H1 (cell line): ENCODE measurements at regions not wholly inside any gene's neighbourhood (a gene's known extent, or its start where the extent isn't known, plus 50 kb on each side); places are given as distances from the start of the nearest gene placed in this dataset.

Experiments used
- CTCF ChIA-PET: fragments of 300-600 bp; sonication (Branson Sonifier 250); formaldehyde crosslinking; loops from one replicate; lab custom pipeline; 2021; ENCODE audit not compliant: partially characterized antibody; lab: Charles Lee
- POLR2A ChIA-PET: fragments of 300-600 bp; sonication (Branson Sonifier 250); formaldehyde crosslinking; loops from one replicate; lab custom pipeline; 2021; ENCODE audit warnings: inconsistent platforms; ENCODE audit not compliant: partially characterized antibody; lab: Charles Lee
- DNase-seq, 2 experiments: peaks; one replicate each; pipeline versions ENCODE4 v3.0.0 to v3.0.0-alpha.2; 2010 to 2022; ENCODE audit warnings: low spot score in 2 of 2, low read depth in 1 of 2, mixed read lengths in 1 of 2
- FAIRE-seq: peaks from 2 replicates; lab custom pipeline; 2011; peaks lifted over from hg19 to GRCh38; lab: Jason Lieb, UNC
- H2AFZ ChIP-seq: 2 replicates; pipeline ENCODE4 v1.8.1; 2012; ENCODE audit warnings: low read length, inconsistent platforms
- H2AK5ac ChIP-seq: 2 replicates; pipeline ENCODE4 v1.6.1; 2013; ENCODE audit warnings: low read depth, low read length
- H2BK120ac ChIP-seq: replicated peaks from 2 replicates; pipeline ENCODE3; 2013; ENCODE audit warnings: low read depth, low read length, inconsistent platforms
- H2BK12ac ChIP-seq: 2 replicates; pipeline ENCODE4 v1.6.1; 2013; ENCODE audit warnings: low read depth, low read length
- H2BK15ac ChIP-seq: 2 replicates; pipeline ENCODE4 v1.6.1; 2013; ENCODE audit warnings: low read length
- H2BK20ac ChIP-seq: 2 replicates; pipeline ENCODE4 v1.6.1; 2013; ENCODE audit warnings: low read length
- H2BK5ac ChIP-seq: 2 replicates; pipeline ENCODE4 v1.6.1; 2013; ENCODE audit warnings: low read depth, low read length
- H3K14ac ChIP-seq: 2 replicates; pipeline ENCODE4 v1.6.1; 2013; ENCODE audit warnings: inconsistent platforms; ENCODE audit not compliant: insufficient read length
- H3K18ac ChIP-seq: 2 replicates; pipeline ENCODE4 v1.6.1; 2013; ENCODE audit warnings: low read length; ENCODE audit errors: extremely low read depth
- H3K23ac ChIP-seq: 2 replicates; pipeline ENCODE4 v1.6.1; 2013; ENCODE audit warnings: inconsistent platforms; ENCODE audit not compliant: insufficient read length
- H3K23me2 ChIP-seq: 2 replicates; pipeline ENCODE4 v1.6.1; 2013; ENCODE audit warnings: low read depth, low read length
- H3K27ac ChIP-seq: 2 replicates; pipeline ENCODE4 v1.6.1; 2011; ENCODE audit warnings: low read depth, low read length, inconsistent platforms
- H3K27me3 ChIP-seq, 4 experiments: replicated peaks in 1 of 4; 1 replicate in 1 of 4; 2 replicates in 3 of 4; pipeline versions ENCODE4 v1.6.1 to v1.8.1; 2011 to 2013; ENCODE audit warnings: low read length in 3 of 4, mild to moderate bottlenecking in 3 of 4, inconsistent platforms in 2 of 4, mixed read lengths in 2 of 4, moderate library complexity in 1 of 4; ENCODE audit not compliant: control insufficient read depth in 3 of 4, insufficient read depth in 3 of 4; ENCODE audit errors: extremely low read depth in 1 of 4
- H3K36me3 ChIP-seq, 4 experiments: 2 replicates each; pipeline versions ENCODE4 v1.6.1 to v1.8.1; 2011 to 2013; ENCODE audit warnings: mild to moderate bottlenecking in 4 of 4, low read length in 3 of 4, moderate library complexity in 2 of 4, control low read depth in 1 of 4, inconsistent platforms in 1 of 4; ENCODE audit not compliant: insufficient read depth in 4 of 4, control insufficient read depth in 2 of 4
- H3K4ac ChIP-seq: replicated peaks from 2 replicates; pipeline ENCODE3; 2013; ENCODE audit warnings: low read length, low read depth, mixed read lengths, inconsistent platforms; ENCODE audit not compliant: insufficient read length
- H3K4me1 ChIP-seq, 4 experiments: replicated peaks in 1 of 4; 1 replicate in 1 of 4; 2 replicates in 3 of 4; pipeline versions ENCODE4 v1.6.1 to v1.8.1; 2011 to 2013; ENCODE audit warnings: low read length in 3 of 4, inconsistent platforms in 2 of 4, mixed read lengths in 1 of 4; ENCODE audit not compliant: insufficient read depth in 4 of 4, control insufficient read depth in 3 of 4
- H3K4me2 ChIP-seq, 2 experiments: 2 replicates each; pipeline versions ENCODE4 v1.6.1 to v1.8.1; 2011 to 2013; ENCODE audit warnings: low read depth in 2 of 2, low read length in 2 of 2, control low read depth in 1 of 2, inconsistent platforms in 1 of 2, mild to moderate bottlenecking in 1 of 2; ENCODE audit not compliant: insufficient read depth in 1 of 2
- H3K4me3 ChIP-seq, 4 experiments: fragments of 200-600, 300-600 bp in 1 of 4; sonication (generic), shearing (Covaris generic), sonication (Bioruptor Twin) in 1 of 4; 2 replicates each; pipeline versions ENCODE4 v1.5.1 to v1.8.1; 2011 to 2016; ENCODE audit warnings: low read length in 4 of 4, low read depth in 3 of 4, control low read depth in 2 of 4, inconsistent platforms in 2 of 4, mild to moderate bottlenecking in 2 of 4, mixed read lengths in 1 of 4, moderate library complexity in 1 of 4; ENCODE audit not compliant: insufficient read depth in 2 of 4; ENCODE audit errors: extremely low read depth in 1 of 4
- H3K56ac ChIP-seq: replicated peaks from 2 replicates; pipeline ENCODE3; 2013; ENCODE audit warnings: low read depth, mild to moderate bottlenecking, mixed read lengths, low read length, inconsistent platforms; ENCODE audit not compliant: insufficient read length
- H3K79me1 ChIP-seq: 2 replicates; pipeline ENCODE4 v1.6.1; 2013; ENCODE audit warnings: low read depth, low read length, control low read depth
- H3K79me2 ChIP-seq, 2 experiments: 2 replicates each; pipeline versions ENCODE4 v1.6.1 to v1.8.1; 2012 to 2013; ENCODE audit warnings: low read length in 2 of 2, mild to moderate bottlenecking in 2 of 2, inconsistent platforms in 1 of 2; ENCODE audit not compliant: insufficient read depth in 2 of 2, control insufficient read depth in 1 of 2
- H3K9ac ChIP-seq, 4 experiments: replicated peaks in 1 of 4; 1 replicate in 1 of 4; 2 replicates in 3 of 4; pipeline versions ENCODE4 v1.6.1 to v1.8.1; 2011 to 2013; ENCODE audit warnings: low read depth in 3 of 4, low read length in 3 of 4, control low read depth in 2 of 4, mild to moderate bottlenecking in 2 of 4, moderate library complexity in 2 of 4, inconsistent platforms in 1 of 4; ENCODE audit errors: extremely low read depth in 1 of 4
- H3K9me3 ChIP-seq, 2 experiments: 2 replicates each; pipeline versions ENCODE4 v1.6.1 to v1.8.1; 2012 to 2013; ENCODE audit warnings: mild to moderate bottlenecking in 2 of 2, moderate library complexity in 2 of 2, control low read depth in 1 of 2, inconsistent platforms in 1 of 2, low read depth in 1 of 2, low read length in 1 of 2, mixed read lengths in 1 of 2; ENCODE audit not compliant: insufficient read depth in 2 of 2
- H4K20me1 ChIP-seq, 2 experiments: replicated peaks in 1 of 2; 2 replicates each; pipeline versions ENCODE3 to v1.8.1; 2011 to 2013; ENCODE audit warnings: inconsistent platforms in 2 of 2, low read length in 2 of 2, mild to moderate bottlenecking in 1 of 2; ENCODE audit not compliant: insufficient read depth in 2 of 2, control insufficient read depth in 1 of 2
- H4K5ac ChIP-seq: 2 replicates; pipeline ENCODE4 v1.6.1; 2013; ENCODE audit warnings: low read length, low read depth, mixed read lengths, inconsistent platforms; ENCODE audit not compliant: insufficient read length
- H4K8ac ChIP-seq: 2 replicates; pipeline ENCODE4 v1.8.0; 2013; ENCODE audit warnings: mild to moderate bottlenecking, moderate library complexity, low read length, inconsistent platforms; ENCODE audit not compliant: insufficient read depth; ENCODE audit errors: extremely low read depth
- H4K91ac ChIP-seq: replicated peaks from 2 replicates; pipeline ENCODE3; 2013; ENCODE audit warnings: low read length, mixed read lengths, inconsistent platforms; ENCODE audit not compliant: insufficient read length
- BACH1 ChIP-seq: IDR thresholded peaks from 2 replicates; pipeline ENCODE4 v1.6.1; 2012; ENCODE audit warnings: low read length, improper control_type of control experiment
- CBX5 ChIP-seq: fragments of 300-800, 300-1000 bp; sonication (generic); IDR thresholded peaks from 2 replicates; pipeline ENCODE4 v1.7.1; 2016; ENCODE audit warnings: antibody characterized with exemption, low read length, low read depth
- GABPA ChIP-seq: IDR thresholded peaks from 2 replicates; pipeline ENCODE4 v1.6.1; 2011; ENCODE audit warnings: mild to moderate bottlenecking, low read length, moderate library complexity, borderline replicate concordance; ENCODE audit not compliant: insufficient read depth
- JUN ChIP-seq: IDR thresholded peaks from 2 replicates; pipeline ENCODE4 v1.6.1; 2011; ENCODE audit warnings: low read depth, mild to moderate bottlenecking, improper control_type of control experiment, low read length
- KDM1A ChIP-seq: fragments of 200-600, 300-600 bp; sonication (generic); IDR thresholded peaks from 2 replicates; pipeline ENCODE4 v1.7.1; 2016; ENCODE audit warnings: mild to moderate bottlenecking, low read length, borderline replicate concordance
- POLR2AphosphoS5 ChIP-seq: IDR thresholded peaks from 2 replicates; pipeline ENCODE4 v1.6.1; 2011; ENCODE audit warnings: low read depth, low read length
- WGBS, 2 experiments: shearing (Covaris generic) in 1 of 2; methylation state at CpG; one replicate each; pipeline versions ENCODE4 v1.1.6 to v1.1.7; 2013 to 2015; ENCODE audit warnings: low lambda C conversion rate in 2 of 2, mixed read lengths in 2 of 2, inconsistent platforms in 1 of 2, low coverage in 1 of 2, missing lambda C conversion rate in 1 of 2; ENCODE audit not compliant: insufficient replicate concordance in 2 of 2, insufficient coverage in 1 of 2, insufficient read length in 1 of 2; ENCODE audit errors: extremely low coverage in 1 of 2, missing lambda C conversion rate in 1 of 2; 5-methylcytosine and 5-hydroxymethylcytosine counted together

DNA sequence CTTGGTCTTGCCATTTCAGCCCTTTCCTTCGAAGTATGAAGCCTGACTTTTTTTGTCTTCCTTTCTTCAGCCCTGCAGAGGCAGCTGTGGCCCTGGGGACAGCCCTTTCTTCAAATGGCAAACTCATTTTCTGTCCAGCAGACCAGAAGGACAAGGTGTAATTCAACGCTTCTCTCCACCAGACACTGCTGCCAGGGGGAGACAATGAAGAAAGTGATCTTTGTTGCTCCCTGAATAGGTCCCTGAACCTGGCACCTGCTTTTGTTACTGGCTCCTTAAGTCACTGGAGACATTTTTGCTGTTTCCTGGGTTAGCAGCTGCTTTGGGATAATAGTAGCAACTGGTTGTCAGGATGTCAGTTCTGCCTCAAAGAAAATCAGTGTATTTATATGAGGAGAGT lies 50.8 kb upstream of the MACF1 start:
- H3K23me2 ChIP-seq, result peaks cover 1% of the 10 kb centered on the region; the same call in 1 of the 2 replicates
- no peak for TF ChIP-seq JUN
- TF ChIP-seq KDM1A, result no peak
- no peak for TF ChIP-seq CBX5
- no peak for TF ChIP-seq GABPA
- no peak for TF ChIP-seq POLR2AphosphoS5
- TF ChIP-seq BACH1, result no peak
- H3K27me3 ChIP-seq, result no peaks in the 10 kb centered on the region
- no peak overlapping the region for H2BK120ac ChIP-seq
- H3K4me3 ChIP-seq, result no peak overlapping the region
- H3K36me3 ChIP-seq, result no peaks in the 10 kb centered on the region
- WGBS, 2 experiments, result 74% methylated on average over 2 of the region's 2 CpGs; no CpG with 5 or more reads in 1 of the 2 experiments
- no peak overlapping the region for H4K5ac ChIP-seq
- H3K4ac ChIP-seq, result no peak overlapping the region
- ChIA-PET POLR2A (interaction anchor here (0.9 to 2.5 kb wide), 6 partner anchors 12 to 46 kb away, joined by 3 to 13 read pairs (median 4); no protein-coding TSS in a partner anchor), CTCF (interaction anchor here (0.8 to 6.6 kb wide), 6 partner anchors 11 to 55 kb away, joined by 3 to 41 read pairs (median 6); no protein-coding TSS in a partner anchor)
- peaks cover 8 to 34% (median 32%) of the 10 kb centered on the region in 4 experiments for H3K4me1 ChIP-seq
- no peak overlapping the region for H2AFZ ChIP-seq
- H3K14ac ChIP-seq, result no peak overlapping the region
- no peak overlapping the region for H3K9ac ChIP-seq
- no peak overlapping the region for H4K91ac ChIP-seq
- 0 out of 2 replicates have a peak overlapping the region, but pooled peaks have one; percentile 14 for H2BK5ac ChIP-seq
- H3K23ac ChIP-seq, result no peak overlapping the region
- H2BK20ac ChIP-seq, result no peak overlapping the region
- no peak overlapping the region for H2BK12ac ChIP-seq
- peak overlapping the region; percentile 78; the same call in 1 of the 2 replicates for H2AK5ac ChIP-seq
- H3K79me2 ChIP-seq, result peaks cover 10 to 87% of the 10 kb centered on the region in 2 experiments; a peak in 3 of 4 replicates
- H4K20me1 ChIP-seq, result peaks cover 0 to 5% of the 10 kb centered on the region in 2 experiments
- H2BK15ac ChIP-seq, result no peak overlapping the region
- no peaks in the 10 kb centered on the region for H3K9me3 ChIP-seq
- no peak for FAIRE-seq
- no peaks in the 10 kb centered on the region; the same call in 1 of the 2 replicates for H3K79me1 ChIP-seq
- no peak overlapping the region; a peak in 1 of 4 replicates for H3K4me2 ChIP-seq
- no peak overlapping the region for H3K56ac ChIP-seq
- H3K18ac ChIP-seq, result 0 out of 2 replicates have a peak overlapping the region, but pooled peaks have one; percentile 10
- no peak overlapping the region for H3K27ac ChIP-seq
- no peak for DNase-seq
- H4K8ac ChIP-seq, result no peak overlapping the region
